ENCODE measurements at regions not wholly inside any gene's neighbourhood (a gene's known extent, or its start where the extent isn't known, plus 50 kb on each side); places are given as distances from the start of the nearest gene placed in this dataset.
"Not testable (repeated sequence)": the region's sequence is repeated elsewhere in the genome, so short reads cannot be mapped to it uniquely, and the experiment has no call there.

GRCh38 chr6:21333715-21334114 lies 259.8 kb upstream of the SOX4 start:
- no peak for TF ChIP-seq CTCF (IDR thresholded peaks at IDR 0.05; ENCODE audit: low read depth, low read length)
- no peak for DNase-seq (ENCODE audit: extremely low read depth, low read depth)

GRCh38 chr6:21334651-21335050 lies 258.9 kb upstream of the SOX4 start:
- no peak for TF ChIP-seq CTCF (IDR thresholded peaks at IDR 0.05; ENCODE audit: low read depth, low read length)
- DNase-seq (ENCODE audit: extremely low read depth, low read depth): no peak

- TF ChIP-seq CTCF (IDR thresholded peaks at IDR 0.05; ENCODE audit: low read depth, low read length): no peak
- no peak for DNase-seq (ENCODE audit: extremely low read depth, low read depth)
Measured at GRCh38 chr6:21335591-21335990, 258.0 kb upstream of the SOX4 start.

- no peak for TF ChIP-seq CTCF (IDR thresholded peaks at IDR 0.05; ENCODE audit: low read depth, low read length)
- DNase-seq (ENCODE audit: extremely low read depth, low read depth): no peak
Measured at GRCh38 chr6:21337263-21337662, 256.3 kb upstream of the SOX4 start.

- DNase-seq (ENCODE audit: extremely low read depth, low read depth): no peak
- TF ChIP-seq CTCF (IDR thresholded peaks at IDR 0.05; ENCODE audit: low read depth, low read length): no peak
Measured at GRCh38 chr6:21340573-21340972, 253.0 kb upstream of the SOX4 start.

- no peak for DNase-seq (ENCODE audit: extremely low read depth, low read depth)
- no peak for TF ChIP-seq CTCF (IDR thresholded peaks at IDR 0.05; ENCODE audit: low read depth, low read length)
Measured at GRCh38 chr6:21341910-21342309, 251.6 kb upstream of the SOX4 start.

GRCh38 chr6:21342501-21342900 lies 251.1 kb upstream of the SOX4 start:
- no peak for DNase-seq (ENCODE audit: extremely low read depth, low read depth)
- no peak for TF ChIP-seq CTCF (IDR thresholded peaks at IDR 0.05; ENCODE audit: low read depth, low read length)

GRCh38 chr6:21345704-21346103 lies 247.8 kb upstream of the SOX4 start:
- DNase-seq (ENCODE audit: extremely low read depth, low read depth): not testable (repeated sequence)
